ENCODE measurements at regions not wholly inside any gene's neighbourhood (a gene's known extent, or its start where the extent isn't known, plus 50 kb on each side); places are given as distances from the start of the nearest gene placed in this dataset.

DNA sequence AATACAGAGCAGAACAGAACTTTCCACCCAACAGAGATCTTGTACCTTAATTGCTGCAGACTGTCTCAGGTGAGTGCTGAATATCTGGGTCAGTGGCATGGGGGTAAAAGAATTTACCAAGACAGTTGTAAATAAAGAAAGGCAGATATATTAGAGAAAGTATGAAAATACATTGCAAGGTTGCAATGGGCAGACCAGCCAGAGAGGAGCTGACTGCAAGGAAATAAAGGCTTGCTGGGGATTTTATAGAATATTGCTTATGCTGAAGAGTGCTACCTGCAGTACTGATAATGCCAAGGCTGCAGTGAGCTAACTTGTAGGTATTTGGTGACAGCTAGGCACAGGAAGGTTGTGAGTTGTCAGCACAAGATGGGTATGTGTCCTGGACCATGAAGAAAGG is 171.0 kb upstream of the TRIM24 start:
- H3K9me3 Mint-ChIP-seq = peaks cover 9% of the 10 kb centered on the region
- H3K4me3 Mint-ChIP-seq = no peak overlapping the region
- DNase-seq = no peak
- no peaks in the 10 kb centered on the region for H3K27me3 ChIP-seq (ENCODE audit: control insufficient read depth in 1 of 2, insufficient read depth in 2 of 2, low read length in 2 of 2)
- intact Hi-C loops (cut with DNase I, micrococcal nuclease) = no loop called here
- no peak overlapping the region for H3K27ac Mint-ChIP-seq
- no peak overlapping the region for H3K4me3 ChIP-seq (ENCODE audit: low read length)
- H3K9me3 ChIP-seq (ENCODE audit: control insufficient read depth in 1 of 2, insufficient read depth in 1 of 2, low read length in 2 of 2) = peaks cover 0 to 4% of the 10 kb centered on the region in 2 experiments
- H3K36me3 ChIP-seq (ENCODE audit: insufficient read depth, low read length) = no peaks in the 10 kb centered on the region
- no peaks in the 10 kb centered on the region for H3K27me3 Mint-ChIP-seq
- ChIA-PET POLR2A (no interaction called here), CTCF (no interaction called here)
- H3K27ac ChIP-seq (ENCODE audit: low read depth in 1 of 2, low read length in 2 of 2) = no peak overlapping the region
- no peaks in the 10 kb centered on the region for H3K36me3 Mint-ChIP-seq (ENCODE audit: low read depth)
- TF ChIP-seq, protein P1, sequence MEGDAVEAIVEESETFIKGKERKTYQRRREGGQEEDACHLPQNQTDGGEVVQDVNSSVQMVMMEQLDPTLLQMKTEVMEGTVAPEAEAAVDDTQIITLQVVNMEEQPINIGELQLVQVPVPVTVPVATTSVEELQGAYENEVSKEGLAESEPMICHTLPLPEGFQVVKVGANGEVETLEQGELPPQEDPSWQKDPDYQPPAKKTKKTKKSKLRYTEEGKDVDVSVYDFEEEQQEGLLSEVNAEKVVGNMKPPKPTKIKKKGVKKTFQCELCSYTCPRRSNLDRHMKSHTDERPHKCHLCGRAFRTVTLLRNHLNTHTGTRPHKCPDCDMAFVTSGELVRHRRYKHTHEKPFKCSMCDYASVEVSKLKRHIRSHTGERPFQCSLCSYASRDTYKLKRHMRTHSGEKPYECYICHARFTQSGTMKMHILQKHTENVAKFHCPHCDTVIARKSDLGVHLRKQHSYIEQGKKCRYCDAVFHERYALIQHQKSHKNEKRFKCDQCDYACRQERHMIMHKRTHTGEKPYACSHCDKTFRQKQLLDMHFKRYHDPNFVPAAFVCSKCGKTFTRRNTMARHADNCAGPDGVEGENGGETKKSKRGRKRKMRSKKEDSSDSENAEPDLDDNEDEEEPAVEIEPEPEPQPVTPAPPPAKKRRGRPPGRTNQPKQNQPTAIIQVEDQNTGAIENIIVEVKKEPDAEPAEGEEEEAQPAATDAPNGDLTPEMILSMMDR (IDR thresholded peaks at IDR 0.05) = no peak
- ATAC-seq (ENCODE audit: poor library complexity) = no peak
- no peaks in the 10 kb centered on the region for H3K4me1 ChIP-seq (ENCODE audit: insufficient read depth, low read length)
- no peaks in the 10 kb centered on the region for H3K4me1 Mint-ChIP-seq (ENCODE audit: low read depth)

DNA sequence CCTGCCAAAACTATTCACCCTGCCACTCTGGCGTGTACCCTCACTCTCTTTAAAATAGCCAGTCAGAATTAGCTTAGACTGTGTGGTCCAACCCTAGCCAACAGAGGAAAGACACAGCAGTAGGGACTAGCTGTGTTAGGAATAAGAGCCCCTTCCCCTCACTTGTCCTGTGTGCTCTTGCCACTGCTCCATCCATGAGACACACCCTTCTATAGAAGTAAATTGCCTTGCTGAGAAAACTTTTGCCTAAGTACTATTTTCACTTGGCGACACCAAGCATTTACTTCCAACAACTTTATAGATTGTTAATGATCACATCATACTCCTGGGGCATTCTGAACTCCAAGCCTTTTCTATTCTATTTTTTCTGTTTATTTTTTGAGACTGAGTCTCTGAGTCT is 170.2 kb upstream of the TRIM24 start:
- Histone ChIP-seq H3K27me3 (ENCODE audit: control insufficient read depth in 1 of 2, insufficient read depth in 2 of 2, low read length in 2 of 2) (no peaks in the 10 kb centered on the region), H3K36me3 (ENCODE audit: insufficient read depth, low read length) (no peaks in the 10 kb centered on the region), H3K4me1 (ENCODE audit: insufficient read depth, low read length) (no peaks in the 10 kb centered on the region), H3K9me3 (ENCODE audit: control insufficient read depth in 1 of 2, insufficient read depth in 1 of 2, low read length in 2 of 2) (peaks cover 0 to 4% of the 10 kb centered on the region in 2 experiments), H3K4me3 (ENCODE audit: low read length) (no peak overlapping the region), H3K27ac (ENCODE audit: low read depth in 1 of 2, low read length in 2 of 2) (no peak overlapping the region)
- H3K4me1 Mint-ChIP-seq (ENCODE audit: low read depth) = no peaks in the 10 kb centered on the region
- ChIA-PET POLR2A (no interaction called here), CTCF (no interaction called here)
- no peaks in the 10 kb centered on the region for H3K27me3 Mint-ChIP-seq
- ATAC-seq (ENCODE audit: poor library complexity) = no peak
- TF ChIP-seq, protein P1 (IDR thresholded peaks at IDR 0.05) = no peak
- no peaks in the 10 kb centered on the region for H3K36me3 Mint-ChIP-seq (ENCODE audit: low read depth)
- peaks cover 9% of the 10 kb centered on the region for H3K9me3 Mint-ChIP-seq
- DNase-seq = no peak
- no peak overlapping the region for H3K4me3 Mint-ChIP-seq
- no peak overlapping the region for H3K27ac Mint-ChIP-seq
- intact Hi-C loops (cut with DNase I, micrococcal nuclease) = no loop called here

DNA sequence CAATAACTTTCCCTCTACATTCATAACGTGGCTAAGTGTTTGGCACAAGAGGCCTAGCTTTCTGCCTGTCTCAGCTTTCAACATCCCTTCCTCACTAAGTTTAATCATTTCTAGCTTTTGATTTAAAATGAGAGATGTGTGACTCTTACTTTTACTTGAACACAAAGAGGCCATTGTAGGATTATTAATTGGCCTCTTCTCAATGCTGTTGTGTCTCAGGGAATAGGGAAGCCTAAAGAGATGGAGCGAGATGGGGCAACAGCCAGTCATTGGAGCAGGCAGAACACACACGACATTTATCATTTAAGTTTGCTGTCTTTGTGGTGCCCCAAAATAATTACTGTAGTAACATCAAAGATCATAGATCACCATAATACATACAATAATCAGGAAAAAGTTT is 167.1 kb upstream of the TRIM24 start:
- no peaks in the 10 kb centered on the region for H3K36me3 Mint-ChIP-seq (ENCODE audit: low read depth)
- no peak overlapping the region for H3K4me3 Mint-ChIP-seq
- CTCF ChIA-PET = no interaction called here
- H3K27me3 Mint-ChIP-seq = no peaks in the 10 kb centered on the region
- H3K9me3 Mint-ChIP-seq = peaks cover 9% of the 10 kb centered on the region
- H3K4me1 ChIP-seq (ENCODE audit: insufficient read depth, low read length) = no peaks in the 10 kb centered on the region
- no peak overlapping the region for H3K27ac Mint-ChIP-seq
- H3K27me3 ChIP-seq (ENCODE audit: control insufficient read depth in 1 of 2, insufficient read depth in 2 of 2, low read length in 2 of 2) = no peaks in the 10 kb centered on the region
- POLR2A ChIA-PET = interaction anchor here (0.6 kb wide), 1 partner anchor 602 kb away, joined by 3 read pairs; no protein-coding TSS in a partner anchor
- no peak overlapping the region for H3K27ac ChIP-seq (ENCODE audit: low read depth in 1 of 2, low read length in 2 of 2)
- no peaks in the 10 kb centered on the region for H3K4me1 Mint-ChIP-seq (ENCODE audit: low read depth)
- no peak overlapping the region for H3K4me3 ChIP-seq (ENCODE audit: low read length)
- no peak for DNase-seq
- intact Hi-C loops (cut with DNase I, micrococcal nuclease) = no loop called here
- no peaks in the 10 kb centered on the region for H3K36me3 ChIP-seq (ENCODE audit: insufficient read depth, low read length)
- H3K9me3 ChIP-seq (ENCODE audit: control insufficient read depth in 1 of 2, insufficient read depth in 1 of 2, low read length in 2 of 2) = peaks cover 0 to 4% of the 10 kb centered on the region in 2 experiments
- ATAC-seq (ENCODE audit: poor library complexity) = no peak
- TF ChIP-seq, protein P1 (IDR thresholded peaks at IDR 0.05) = no peak

All from CD4-positive, alpha-beta T cell (primary cell).